Hepatocyte (in vitro differentiated cells): ENCODE measurements at regions not wholly inside any gene's neighbourhood (a gene's known extent, or its start where the extent isn't known, plus 50 kb on each side); places are given as distances from the start of the nearest gene placed in this dataset.

Experiments
- DNase-seq: peaks from one replicate; pipeline ENCODE4 v3.0.0-alpha.2; 2016; ENCODE audit warnings: low spot score
- H2AFZ ChIP-seq: fragments of 200-600 bp; sonication (generic); 2 replicates; pipeline ENCODE4 v1.6.0; 2016; ENCODE audit warnings: antibody characterized with exemption, mild to moderate bottlenecking
- H3K27ac ChIP-seq: fragments of 200-600 bp; sonication (generic); 2 replicates; pipeline ENCODE4 v1.5.1; 2016; ENCODE audit warnings: mild to moderate bottlenecking
- H3K27me3 ChIP-seq: fragments of 200-600 bp; sonication (generic); 2 replicates; pipeline ENCODE4 v1.6.1; 2016
- H3K36me3 ChIP-seq: fragments of 200-600 bp; sonication (generic); replicated peaks from 2 replicates; pipeline ENCODE4 v1.5.1; 2016; ENCODE audit warnings: low read depth; ENCODE audit not compliant: insufficient read depth
- H3K4me1 ChIP-seq: fragments of 200-600 bp; sonication (generic); 2 replicates; pipeline ENCODE4 v1.5.1; 2016; ENCODE audit warnings: mild to moderate bottlenecking, moderate library complexity; ENCODE audit not compliant: insufficient read depth
- H3K4me2 ChIP-seq: fragments of 200-600 bp; sonication (generic); 2 replicates; pipeline ENCODE4 v1.6.0; 2016
- H3K4me3 ChIP-seq: fragments of 200-600 bp; sonication (generic); 2 replicates; pipeline ENCODE4 v1.5.1; 2016; ENCODE audit warnings: mild to moderate bottlenecking
- H3K79me2 ChIP-seq: fragments of 200-600 bp; sonication (generic); 2 replicates; pipeline ENCODE4 v1.6.0; 2017; ENCODE audit warnings: mild to moderate bottlenecking
- H3K9me2 ChIP-seq: fragments of 200-600 bp; sonication (generic); replicated peaks from 2 replicates; pipeline ENCODE4 v1.6.0; 2017; ENCODE audit warnings: mild to moderate bottlenecking; ENCODE audit not compliant: insufficient read depth
- H3K9me3 ChIP-seq: fragments of 200-600 bp; sonication (generic); 2 replicates; pipeline ENCODE4 v1.5.1; 2016; ENCODE audit warnings: low read depth, mild to moderate bottlenecking
- H4K20me1 ChIP-seq: fragments of 200-600 bp; sonication (generic); 2 replicates; pipeline ENCODE4 v1.6.0; 2016; ENCODE audit warnings: mild to moderate bottlenecking; ENCODE audit not compliant: insufficient read depth, poor library complexity, severe bottlenecking
- EZH2 ChIP-seq: fragments of 200-600 bp; sonication (generic); IDR thresholded peaks from 2 replicates; pipeline ENCODE4 v1.6.1; 2016; ENCODE audit warnings: antibody characterized with exemption, mild to moderate bottlenecking, borderline replicate concordance
- EZH2phosphoT487 ChIP-seq: fragments of 200-600 bp; sonication (generic); IDR thresholded peaks from one replicate; pipeline ENCODE4 v1.6.1; 2018; ENCODE audit warnings: antibody characterized with exemption, mild to moderate bottlenecking, low read depth, moderate library complexity; ENCODE audit not compliant: unreplicated experiment, severe bottlenecking
- WGBS: methylation state at CpG from one replicate; pipeline ENCODE4 v1.1.6; 2016; ENCODE audit warnings: low lambda C conversion rate; ENCODE audit errors: missing lambda C conversion rate; 5-methylcytosine and 5-hydroxymethylcytosine counted together
- TF ChIP-seq, protein P1 (sequence below): fragments of 200-600 bp; sonication (generic); IDR thresholded peaks from 2 replicates; pipeline ENCODE4 v1.5.1; 2016; ENCODE audit warnings: antibody characterized with exemption, mild to moderate bottlenecking; ENCODE audit not compliant: poor library complexity

DNA sequence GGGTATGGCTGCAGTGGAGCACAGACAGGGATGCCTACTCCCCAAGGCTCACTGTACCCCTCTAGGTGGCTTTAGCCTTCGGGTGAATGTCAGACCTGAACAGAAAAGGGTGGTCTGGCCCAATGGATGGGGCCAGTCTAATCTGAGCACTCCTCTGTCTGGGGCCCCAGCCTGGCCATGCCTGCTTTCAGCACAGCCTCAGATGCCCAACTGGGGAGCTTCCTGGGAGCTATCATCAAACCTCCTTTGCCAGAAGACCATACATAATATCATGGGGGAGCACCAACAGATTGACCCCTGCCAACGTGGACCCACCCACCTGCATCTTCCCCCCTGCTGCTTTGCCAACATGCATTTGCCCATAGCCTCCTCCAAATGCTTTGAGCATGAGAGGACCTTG is 454.1 kb upstream of the KHDRBS2 start:
- no peaks in the 10 kb centered on the region for H3K27me3 ChIP-seq
- no peak overlapping the region for H2AFZ ChIP-seq
- DNase-seq = no peak
- H3K4me3 ChIP-seq = no peak overlapping the region
- no peaks in the 10 kb centered on the region for H3K4me1 ChIP-seq
- no peak overlapping the region for H3K27ac ChIP-seq
- no peaks in the 10 kb centered on the region for H3K9me2 ChIP-seq
- no peaks in the 10 kb centered on the region for H3K36me3 ChIP-seq
- H3K79me2 ChIP-seq = no peaks in the 10 kb centered on the region
- no peaks in the 10 kb centered on the region for H3K9me3 ChIP-seq
- no peak overlapping the region for H3K4me2 ChIP-seq
- TF ChIP-seq EZH2 (no peak), EZH2phosphoT487 (no peak)
- TF ChIP-seq, protein P1, sequence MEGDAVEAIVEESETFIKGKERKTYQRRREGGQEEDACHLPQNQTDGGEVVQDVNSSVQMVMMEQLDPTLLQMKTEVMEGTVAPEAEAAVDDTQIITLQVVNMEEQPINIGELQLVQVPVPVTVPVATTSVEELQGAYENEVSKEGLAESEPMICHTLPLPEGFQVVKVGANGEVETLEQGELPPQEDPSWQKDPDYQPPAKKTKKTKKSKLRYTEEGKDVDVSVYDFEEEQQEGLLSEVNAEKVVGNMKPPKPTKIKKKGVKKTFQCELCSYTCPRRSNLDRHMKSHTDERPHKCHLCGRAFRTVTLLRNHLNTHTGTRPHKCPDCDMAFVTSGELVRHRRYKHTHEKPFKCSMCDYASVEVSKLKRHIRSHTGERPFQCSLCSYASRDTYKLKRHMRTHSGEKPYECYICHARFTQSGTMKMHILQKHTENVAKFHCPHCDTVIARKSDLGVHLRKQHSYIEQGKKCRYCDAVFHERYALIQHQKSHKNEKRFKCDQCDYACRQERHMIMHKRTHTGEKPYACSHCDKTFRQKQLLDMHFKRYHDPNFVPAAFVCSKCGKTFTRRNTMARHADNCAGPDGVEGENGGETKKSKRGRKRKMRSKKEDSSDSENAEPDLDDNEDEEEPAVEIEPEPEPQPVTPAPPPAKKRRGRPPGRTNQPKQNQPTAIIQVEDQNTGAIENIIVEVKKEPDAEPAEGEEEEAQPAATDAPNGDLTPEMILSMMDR = no peak
- no peaks in the 10 kb centered on the region for H4K20me1 ChIP-seq
- WGBS = 70% methylated on average over 2 of the region's 2 CpGs

DNA sequence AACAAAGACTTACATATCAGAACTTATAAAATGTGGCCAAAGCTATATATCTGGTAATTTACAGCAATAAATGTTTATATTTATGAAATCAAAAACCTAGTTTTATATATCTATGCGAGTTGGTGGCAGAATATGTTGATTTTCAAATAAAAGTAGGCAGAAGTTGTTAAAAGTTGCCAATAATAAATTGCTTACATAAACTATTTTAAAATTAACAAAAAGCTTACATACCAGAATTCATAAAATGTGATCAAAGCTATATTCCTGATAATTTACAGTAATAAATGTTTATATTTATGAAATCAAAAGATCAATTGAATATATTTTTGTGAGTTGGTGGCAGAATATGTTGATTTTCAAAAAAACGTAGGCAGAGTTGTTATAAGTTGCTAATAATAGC is 451.8 kb upstream of the KHDRBS2 start:
- no peaks in the 10 kb centered on the region for H3K79me2 ChIP-seq
- no peak for TF ChIP-seq EZH2
- TF ChIP-seq, protein P1 = no peak
- TF ChIP-seq EZH2phosphoT487 = no peak
- H3K27me3 ChIP-seq = no peaks in the 10 kb centered on the region
- H3K36me3 ChIP-seq = no peaks in the 10 kb centered on the region
- no peaks in the 10 kb centered on the region for H4K20me1 ChIP-seq
- no peak overlapping the region for H3K4me3 ChIP-seq
- no peaks in the 10 kb centered on the region for H3K4me1 ChIP-seq
- 89% methylated on average over 2 of the region's 2 CpGs for WGBS
- no peak for DNase-seq
- H3K27ac ChIP-seq = no peak overlapping the region
- no peaks in the 10 kb centered on the region for H3K9me3 ChIP-seq
- no peak overlapping the region for H3K4me2 ChIP-seq
- H2AFZ ChIP-seq = no peak overlapping the region
- H3K9me2 ChIP-seq = no peaks in the 10 kb centered on the region

DNA sequence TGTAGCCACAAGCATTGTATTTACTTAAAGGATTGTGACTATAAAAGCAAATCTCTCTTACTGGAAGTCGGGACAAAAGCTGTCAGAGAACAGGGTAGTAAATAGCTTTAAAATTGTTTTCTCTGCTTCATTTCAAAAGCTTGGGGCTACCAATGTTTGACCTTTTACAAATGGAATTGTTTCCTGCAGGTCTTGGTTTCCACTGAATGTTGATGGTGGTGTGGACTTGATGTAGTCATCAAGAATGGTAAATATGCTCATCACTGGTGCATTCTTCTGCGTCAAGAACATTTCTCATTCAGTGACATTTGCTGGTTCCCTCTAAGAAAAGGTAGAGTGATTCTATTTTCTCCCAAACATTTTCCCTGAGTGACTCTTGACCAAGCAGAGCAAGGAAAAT is 435.4 kb upstream of the KHDRBS2 start:
- Histone ChIP-seq H3K27ac (peak overlapping the region; percentile 31), H3K9me3 (no peaks in the 10 kb centered on the region), H3K36me3 (no peaks in the 10 kb centered on the region), H3K4me1 (no peaks in the 10 kb centered on the region), H3K9me2 (no peaks in the 10 kb centered on the region), H2AFZ (no peak overlapping the region), H3K27me3 (no peaks in the 10 kb centered on the region), H4K20me1 (no peaks in the 10 kb centered on the region), H3K4me3 (no peak overlapping the region), H3K79me2 (no peaks in the 10 kb centered on the region), H3K4me2 (peak overlapping the region; percentile 16)
- TF ChIP-seq EZH2phosphoT487 (no peak), EZH2 (no peak)
- TF ChIP-seq, protein P1 = no peak
- 47% methylated on average over 2 of the region's 2 CpGs for WGBS
- no peak for DNase-seq

DNA sequence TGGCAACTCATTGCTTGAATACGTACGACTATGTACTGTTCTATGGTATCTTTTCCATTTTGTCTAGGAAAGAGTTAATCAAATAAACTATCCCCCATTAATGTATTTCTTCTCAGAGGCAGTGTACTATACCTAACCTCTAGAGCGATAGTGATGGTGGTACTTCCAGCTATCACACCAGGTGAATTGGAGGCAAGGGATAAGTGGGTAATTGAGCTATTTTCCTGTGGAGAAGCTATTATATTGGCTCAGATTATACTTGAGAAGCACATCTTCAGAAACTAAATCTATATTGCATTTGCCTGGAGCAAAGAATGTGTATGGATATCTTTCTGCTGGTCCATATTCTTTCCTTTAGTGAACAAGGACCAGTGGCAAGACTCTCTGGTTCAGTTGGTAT is 430.7 kb upstream of the KHDRBS2 start:
- H3K27ac ChIP-seq = no peak overlapping the region
- WGBS = 59% methylated on average over 3 of the region's 3 CpGs
- H3K27me3 ChIP-seq = no peaks in the 10 kb centered on the region
- no peaks in the 10 kb centered on the region for H4K20me1 ChIP-seq
- H3K4me3 ChIP-seq = no peak overlapping the region
- H2AFZ ChIP-seq = no peak overlapping the region
- no peaks in the 10 kb centered on the region for H3K4me1 ChIP-seq
- H3K9me3 ChIP-seq = no peaks in the 10 kb centered on the region
- TF ChIP-seq EZH2 = no peak
- TF ChIP-seq EZH2phosphoT487 = no peak
- TF ChIP-seq, protein P1 = no peak
- no peak for DNase-seq
- no peaks in the 10 kb centered on the region for H3K79me2 ChIP-seq
- H3K36me3 ChIP-seq = no peaks in the 10 kb centered on the region
- no peaks in the 10 kb centered on the region for H3K9me2 ChIP-seq
- no peak overlapping the region for H3K4me2 ChIP-seq
